ENCODE measurements at regions not wholly inside any gene's neighbourhood (a gene's known extent, or its start where the extent isn't known, plus 50 kb on each side); places are given as distances from the start of the nearest gene placed in this dataset.

- CTCF ChIA-PET: interaction anchor here (1.0 to 3.0 kb wide), 12 partner anchors 9 to 709 kb away, joined by 3 to 22 read pairs (median 5); no protein-coding TSS in a partner anchor
- no peak overlapping the region for H2AFZ ChIP-seq (ENCODE audit: low read depth, low read length)
- BruUV-seq (replicated peaks): TSS peak; percentile 19
- dilution Hi-C loops (cut with MboI; ENCODE audit: extremely low pct_ligation_motif_present, low sequenced_read_pairs) (no loop called here), intact Hi-C loops (cut with micrococcal nuclease) (loop anchor here (1.0 to 5.0 kb wide), 3 partner anchors 36 to 248 kb away; no protein-coding TSS in a partner anchor)
- no peak for TF ChIP-seq POLR2A (IDR thresholded peaks at IDR 0.05; ENCODE audit: low read depth, low read length)
- peak; percentile 73 for TF ChIP-seq FOS (IDR thresholded peaks at IDR 0.05; ENCODE audit: borderline replicate concordance, insufficient read depth, low read length)
- TF ChIP-seq MAX (IDR thresholded peaks at IDR 0.05; ENCODE audit: insufficient read depth, insufficient read length): no peak
- TF ChIP-seq POLR2AphosphoS5 (IDR thresholded peaks at IDR 0.05; ENCODE audit: insufficient read depth, low read depth, low read length): no peak
- TF ChIP-seq CTCF (IDR thresholded peaks at IDR 0.05; ENCODE audit: extremely low read depth in 1 of 2, insufficient read depth in 1 of 2, low read depth in 1 of 2, low read length in 2 of 2): no peak
- TF ChIP-seq MYC (IDR thresholded peaks at IDR 0.05; ENCODE audit: low read depth, low read length): no peak
- peak; percentile 42 for TF ChIP-seq JUN (IDR thresholded peaks at IDR 0.05; ENCODE audit: borderline replicate concordance, insufficient read depth, insufficient read length, low read depth)
- no peak for TF ChIP-seq EZH2 (IDR thresholded peaks at IDR 0.05; ENCODE audit: borderline replicate concordance, low read depth, low read length, severe bottlenecking)
- TF ChIP-seq GATA2 (IDR thresholded peaks at IDR 0.05; ENCODE audit: insufficient read depth, insufficient read length, low read depth, low read length): peak; percentile 17
- peak overlapping the region; percentile 88 for H3K4me2 ChIP-seq (ENCODE audit: insufficient read depth, low read length)
- DNase-seq (ENCODE audit: low read depth, low spot score): peak; percentile 82
- H3K27me3 ChIP-seq (ENCODE audit: control insufficient read depth in 2 of 2, insufficient read depth in 2 of 2, low read length in 2 of 2): no peaks in the 10 kb centered on the region
- peak overlapping the region; percentile 49 for H3K9ac ChIP-seq (replicated peaks; ENCODE audit: extremely low read depth, insufficient read depth, low read length)
- no peaks in the 10 kb centered on the region for H3K9me3 ChIP-seq (replicated peaks; ENCODE audit: control insufficient read depth, insufficient read depth, low read length)
- H3K79me2 ChIP-seq (ENCODE audit: control insufficient read depth, insufficient read depth, low read length): peaks cover 65% of the 10 kb centered on the region
- H3K9me1 ChIP-seq (replicated peaks; ENCODE audit: control insufficient read depth, extremely low read depth, insufficient read depth, low read length): no peaks in the 10 kb centered on the region
- H4K20me1 ChIP-seq (replicated peaks; ENCODE audit: control insufficient read depth, extremely low read depth, insufficient read depth, low read length): no peaks in the 10 kb centered on the region
- H3K36me3 ChIP-seq (ENCODE audit: control insufficient read depth in 2 of 2, extremely low read depth in 1 of 2, insufficient read depth in 2 of 2, low read length in 2 of 2): no peaks in the 10 kb centered on the region
- POLR2A ChIA-PET: interaction anchor here (0.6 kb wide), 1 partner anchor 18 kb away, joined by 3 read pairs; no protein-coding TSS in a partner anchor
- peak overlapping the region in 1 of 3 experiments; percentile 20 for H3K4me3 ChIP-seq (replicated peaks in 1 of 3; ENCODE audit: insufficient read depth in 1 of 3, low read depth in 1 of 3, low read length in 3 of 3)
- peak; percentile 81 for FAIRE-seq
- peaks cover 30% of the 10 kb centered on the region for H3K4me1 ChIP-seq (ENCODE audit: control insufficient read depth, extremely low read depth, insufficient read depth, low read length)
- H3K27ac ChIP-seq (ENCODE audit: insufficient read depth, low read depth, low read length): peak overlapping the region; percentile 75
Observed at GRCh38 chr6:138654715-138655634, 118.6 kb upstream of the CCDC28A start.

Measured in endothelial cell of umbilical vein (primary cell).